ENCODE measurements at regions not wholly inside any gene's neighbourhood (a gene's known extent, or its start where the extent isn't known, plus 50 kb on each side); places are given as distances from the start of the nearest gene placed in this dataset.

- TF ChIP-seq, protein P1, sequence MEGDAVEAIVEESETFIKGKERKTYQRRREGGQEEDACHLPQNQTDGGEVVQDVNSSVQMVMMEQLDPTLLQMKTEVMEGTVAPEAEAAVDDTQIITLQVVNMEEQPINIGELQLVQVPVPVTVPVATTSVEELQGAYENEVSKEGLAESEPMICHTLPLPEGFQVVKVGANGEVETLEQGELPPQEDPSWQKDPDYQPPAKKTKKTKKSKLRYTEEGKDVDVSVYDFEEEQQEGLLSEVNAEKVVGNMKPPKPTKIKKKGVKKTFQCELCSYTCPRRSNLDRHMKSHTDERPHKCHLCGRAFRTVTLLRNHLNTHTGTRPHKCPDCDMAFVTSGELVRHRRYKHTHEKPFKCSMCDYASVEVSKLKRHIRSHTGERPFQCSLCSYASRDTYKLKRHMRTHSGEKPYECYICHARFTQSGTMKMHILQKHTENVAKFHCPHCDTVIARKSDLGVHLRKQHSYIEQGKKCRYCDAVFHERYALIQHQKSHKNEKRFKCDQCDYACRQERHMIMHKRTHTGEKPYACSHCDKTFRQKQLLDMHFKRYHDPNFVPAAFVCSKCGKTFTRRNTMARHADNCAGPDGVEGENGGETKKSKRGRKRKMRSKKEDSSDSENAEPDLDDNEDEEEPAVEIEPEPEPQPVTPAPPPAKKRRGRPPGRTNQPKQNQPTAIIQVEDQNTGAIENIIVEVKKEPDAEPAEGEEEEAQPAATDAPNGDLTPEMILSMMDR (IDR thresholded peaks at IDR 0.05 in 2 of 3, conservative IDR thresholded peaks at IDR 0.05 in 1 of 3; ENCODE audit: borderline replicate concordance in 1 of 3, insufficient read depth in 1 of 3, low read depth in 2 of 3, low read length in 2 of 3): no peak
- no peak for TF ChIP-seq ZNF274 (IDR thresholded peaks at IDR 0.05; ENCODE audit: low read depth, low read length)
- no peak for TF ChIP-seq EZH2 (IDR thresholded peaks at IDR 0.05)
- TF ChIP-seq EGR1 (IDR thresholded peaks at IDR 0.05; ENCODE audit: low read depth): no peak
- no peak for TF ChIP-seq ZBTB33 (IDR thresholded peaks at IDR 0.05; ENCODE audit: extremely low read depth, insufficient replicate concordance, low read length)
- no peak for TF ChIP-seq POLR2A (IDR thresholded peaks at IDR 0.05; ENCODE audit: borderline replicate concordance, extremely low read depth, insufficient read depth, insufficient read length)
- no peak for TF ChIP-seq POLR2AphosphoS5 (IDR thresholded peaks at IDR 0.05; ENCODE audit: low read depth, low read length)
- no peak for TF ChIP-seq YY1 (IDR thresholded peaks at IDR 0.05; ENCODE audit: extremely low read depth, insufficient replicate concordance, low read depth, low read length)
- no peak for TF ChIP-seq SIN3A (IDR thresholded peaks at IDR 0.05; ENCODE audit: low read depth)
- no peak for TF ChIP-seq EZH2phosphoT487 (IDR thresholded peaks at IDR 0.05; ENCODE audit: borderline replicate concordance)
Observed at GRCh38 chr12:13496111-13496510, 299.6 kb downstream of the EMP1 start.

Data from HCT116 (cell line).